Astrocyte (in vitro differentiated cells and primary cell): ENCODE measurements at regions not wholly inside any gene's neighbourhood (a gene's known extent, or its start where the extent isn't known, plus 50 kb on each side); places are given as distances from the start of the nearest gene placed in this dataset.

Experiments
- DNase-seq: peaks from one replicate; pipeline ENCODE4 v3.0.0-alpha.2; 2010; ENCODE audit warnings: low read depth
- FAIRE-seq: peaks from 2 replicates; lab custom pipeline; 2011; peaks lifted over from hg19 to GRCh38; lab: Jason Lieb, UNC
- H2AFZ ChIP-seq: 2 replicates; pipeline ENCODE4 v1.6.0; 2012; ENCODE audit warnings: low read depth, low read length, inconsistent platforms
- H3K27ac ChIP-seq: 2 replicates; pipeline ENCODE4 v1.5.1; 2011; ENCODE audit warnings: low read depth, low read length, inconsistent platforms
- H3K27me3 ChIP-seq: 2 replicates; pipeline ENCODE4 v1.6.0; 2011; ENCODE audit warnings: low read length, inconsistent platforms; ENCODE audit not compliant: insufficient read depth
- H3K36me3 ChIP-seq: 2 replicates; pipeline ENCODE4 v1.5.1; 2011; ENCODE audit warnings: low read length, inconsistent platforms; ENCODE audit not compliant: insufficient read depth
- H3K4me1 ChIP-seq: 2 replicates; pipeline ENCODE4 v1.5.1; 2011; ENCODE audit warnings: low read length, inconsistent platforms; ENCODE audit not compliant: insufficient read depth
- H3K4me2 ChIP-seq: 2 replicates; pipeline ENCODE4 v1.6.0; 2012; ENCODE audit warnings: low read length, inconsistent platforms
- H3K4me3 ChIP-seq: 2 replicates; pipeline ENCODE4 v1.5.1; 2011; ENCODE audit warnings: low read depth, mild to moderate bottlenecking, low read length, inconsistent platforms; ENCODE audit not compliant: insufficient read depth
- H3K79me2 ChIP-seq: 2 replicates; pipeline ENCODE4 v1.6.0; 2012; ENCODE audit warnings: mild to moderate bottlenecking, low read length, inconsistent platforms; ENCODE audit not compliant: insufficient read depth
- H3K9ac ChIP-seq: 2 replicates; pipeline ENCODE4 v1.6.0; 2012; ENCODE audit warnings: mild to moderate bottlenecking, low read length, inconsistent platforms
- H3K9me3 ChIP-seq: 2 replicates; pipeline ENCODE4 v1.5.1; 2012; ENCODE audit warnings: low read depth, mild to moderate bottlenecking, low read length, inconsistent platforms; ENCODE audit not compliant: insufficient read depth
- H4K20me1 ChIP-seq: 2 replicates; pipeline ENCODE4 v1.6.0; 2012; ENCODE audit warnings: low read length, inconsistent platforms; ENCODE audit not compliant: insufficient read depth
- H3K27ac Mint-ChIP-seq: one replicate; pipeline ENCODE4 v1.8.0; 2021; ENCODE audit warnings: mild to moderate bottlenecking, mixed read lengths; ENCODE audit not compliant: unreplicated experiment
- H3K27me3 Mint-ChIP-seq: one replicate; pipeline ENCODE4 v1.8.0; 2021; ENCODE audit warnings: low read depth, mixed read lengths; ENCODE audit not compliant: unreplicated experiment
- H3K36me3 Mint-ChIP-seq: one replicate; pipeline ENCODE4 v1.8.0; 2021; ENCODE audit warnings: low read depth, mixed read lengths; ENCODE audit not compliant: unreplicated experiment
- H3K4me1 Mint-ChIP-seq: one replicate; pipeline ENCODE4 v1.8.0; 2021; ENCODE audit warnings: low read depth, mixed read lengths; ENCODE audit not compliant: unreplicated experiment
- H3K4me3 Mint-ChIP-seq: one replicate; pipeline ENCODE4 v1.8.0; 2021; ENCODE audit warnings: mild to moderate bottlenecking, moderate library complexity, mixed read lengths; ENCODE audit not compliant: unreplicated experiment
- H3K9me3 Mint-ChIP-seq: one replicate; pipeline ENCODE4 v1.8.0; 2021; ENCODE audit warnings: mild to moderate bottlenecking, mixed read lengths; ENCODE audit not compliant: unreplicated experiment
- CTCF ChIP-seq: IDR thresholded peaks from 2 replicates; pipeline ENCODE4 v1.5.1; 2011; ENCODE audit warnings: low read depth, mild to moderate bottlenecking, inconsistent platforms, low read length, moderate library complexity; ENCODE audit not compliant: insufficient read depth
- EZH2 ChIP-seq: IDR thresholded peaks from 2 replicates; pipeline ENCODE4 v1.6.1; 2012; ENCODE audit warnings: mild to moderate bottlenecking, low read length, inconsistent platforms; ENCODE audit not compliant: insufficient read depth

DNA sequence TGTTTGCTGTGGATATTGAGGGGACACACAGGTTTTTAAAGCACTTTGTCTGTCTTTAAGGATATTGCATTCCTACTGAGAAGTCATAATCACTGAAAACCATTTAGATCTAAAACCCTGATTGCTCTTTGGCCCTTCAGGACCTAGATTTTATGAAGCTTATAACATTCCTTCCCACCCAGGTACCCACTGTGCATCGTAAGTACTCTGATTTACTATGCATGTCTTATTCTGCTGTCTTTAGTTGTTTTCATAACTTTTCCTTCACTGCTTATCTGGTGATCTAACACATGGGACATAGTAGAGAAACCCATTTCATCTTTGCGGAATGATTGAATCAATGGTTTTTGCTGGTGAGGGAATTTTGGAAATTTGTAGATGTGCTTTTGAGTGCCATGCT, 247.0 kb upstream of the RARB start:
- Mint-ChIP-seq H3K27ac (no peak overlapping the region), H3K9me3 (peaks cover 2% of the 10 kb centered on the region), H3K4me3 (no peak overlapping the region), H3K27me3 (no peaks in the 10 kb centered on the region), H3K36me3 (no peaks in the 10 kb centered on the region), H3K4me1 (no peaks in the 10 kb centered on the region)
- no peak overlapping the region for H3K27ac ChIP-seq
- no peak overlapping the region for H3K4me2 ChIP-seq
- TF ChIP-seq CTCF: no peak
- TF ChIP-seq EZH2: no peak
- no peaks in the 10 kb centered on the region for H4K20me1 ChIP-seq
- H3K36me3 ChIP-seq: no peaks in the 10 kb centered on the region
- DNase-seq (no peak), FAIRE-seq (no peak)
- H3K27me3 ChIP-seq: no peaks in the 10 kb centered on the region
- H3K4me1 ChIP-seq: no peaks in the 10 kb centered on the region
- no peaks in the 10 kb centered on the region for H3K79me2 ChIP-seq
- H3K9ac ChIP-seq: no peak overlapping the region
- H2AFZ ChIP-seq: no peak overlapping the region
- no peaks in the 10 kb centered on the region for H3K9me3 ChIP-seq
- H3K4me3 ChIP-seq: no peak overlapping the region

DNA sequence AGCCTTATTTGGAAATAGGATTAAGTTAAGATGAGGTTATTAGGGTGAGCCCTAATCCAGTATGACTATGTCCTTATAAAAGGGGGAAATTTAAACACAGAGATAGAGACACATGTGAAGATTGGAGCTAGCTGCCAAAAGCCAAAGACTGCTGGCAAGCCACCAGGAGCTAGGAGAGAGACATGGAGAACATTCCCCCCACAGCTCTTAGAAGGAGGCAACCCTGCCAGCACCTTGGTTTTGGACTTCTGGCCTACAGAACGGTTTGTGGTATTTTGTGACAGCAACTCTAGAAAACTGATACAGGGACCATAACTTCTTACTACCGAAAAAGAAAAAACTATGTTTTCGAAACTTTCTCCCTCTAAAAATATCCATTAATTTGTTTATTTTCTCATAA, 245.3 kb upstream of the RARB start:
- Histone ChIP-seq H3K27ac (no peak overlapping the region), H3K4me1 (no peaks in the 10 kb centered on the region), H3K79me2 (no peaks in the 10 kb centered on the region), H3K9ac (no peak overlapping the region), H2AFZ (no peak overlapping the region), H3K36me3 (no peaks in the 10 kb centered on the region), H3K27me3 (no peaks in the 10 kb centered on the region), H3K9me3 (no peaks in the 10 kb centered on the region), H3K4me2 (no peak overlapping the region), H3K4me3 (no peak overlapping the region), H4K20me1 (no peaks in the 10 kb centered on the region)
- Mint-ChIP-seq H3K27ac (no peak overlapping the region), H3K9me3 (peaks cover 2% of the 10 kb centered on the region), H3K27me3 (no peaks in the 10 kb centered on the region), H3K4me1 (no peaks in the 10 kb centered on the region), H3K36me3 (no peaks in the 10 kb centered on the region), H3K4me3 (no peak overlapping the region)
- FAIRE-seq (peak; percentile 59), DNase-seq (no peak)
- TF ChIP-seq CTCF (no peak), EZH2 (no peak)

GRCh38 chr3:25184641-25185250, 243.3 kb upstream of the RARB start:
- no peak overlapping the region for H3K4me3 ChIP-seq
- TF ChIP-seq CTCF (no peak), EZH2 (no peak)
- no peaks in the 10 kb centered on the region for H3K36me3 ChIP-seq
- no peaks in the 10 kb centered on the region for H3K27me3 ChIP-seq
- no peak overlapping the region for H3K27ac ChIP-seq
- no peak for FAIRE-seq
- no peaks in the 10 kb centered on the region for H3K4me1 ChIP-seq
- Mint-ChIP-seq H3K9me3 (peaks cover 6% of the 10 kb centered on the region), H3K4me1 (no peaks in the 10 kb centered on the region), H3K36me3 (no peaks in the 10 kb centered on the region), H3K27me3 (no peaks in the 10 kb centered on the region), H3K4me3 (no peak overlapping the region), H3K27ac (no peak overlapping the region)
- no peak overlapping the region for H3K4me2 ChIP-seq
- no peaks in the 10 kb centered on the region for H4K20me1 ChIP-seq
- no peaks in the 10 kb centered on the region for H3K9me3 ChIP-seq
- H3K79me2 ChIP-seq: no peaks in the 10 kb centered on the region
- H3K9ac ChIP-seq: no peak overlapping the region
- no peak overlapping the region for H2AFZ ChIP-seq
- DNase-seq: no peak
